Memory B cell (primary cell): ENCODE measurements at regions not wholly inside any gene's neighbourhood (a gene's known extent, or its start where the extent isn't known, plus 50 kb on each side); places are given as distances from the start of the nearest gene placed in this dataset.

Experiments
- ATAC-seq: fragments of 150-1000 bp; cut with Tn5 transposase; 2 replicates; pipeline ENCODE4 v1.10.0; 2021; ENCODE audit warnings: low read depth, mild to moderate bottlenecking, moderate library complexity
- DNase-seq, 2 donors: peaks; one replicate each; pipeline ENCODE4 v3.0.0; 2022; ENCODE audit warnings: low spot score in 2 of 2
- H3K27ac Mint-ChIP-seq: one replicate; pipeline ENCODE4 v1.8.0; 2022; ENCODE audit warnings: mild to moderate bottlenecking, moderate library complexity, mixed read lengths
- H3K27me3 Mint-ChIP-seq: one replicate; pipeline ENCODE4 v1.8.0; 2022; ENCODE audit warnings: mixed read lengths
- H3K36me3 Mint-ChIP-seq: one replicate; pipeline ENCODE4 v1.8.0; 2022; ENCODE audit warnings: mild to moderate bottlenecking, mixed read lengths
- H3K4me1 Mint-ChIP-seq: one replicate; pipeline ENCODE4 v1.8.0; 2022; ENCODE audit warnings: mixed read lengths
- H3K4me3 Mint-ChIP-seq: one replicate; pipeline ENCODE4 v1.8.0; 2022; ENCODE audit warnings: mild to moderate bottlenecking, moderate library complexity, mixed read lengths
- H3K9me3 Mint-ChIP-seq: one replicate; pipeline ENCODE4 v1.8.0; 2022; ENCODE audit warnings: mixed read lengths

DNA sequence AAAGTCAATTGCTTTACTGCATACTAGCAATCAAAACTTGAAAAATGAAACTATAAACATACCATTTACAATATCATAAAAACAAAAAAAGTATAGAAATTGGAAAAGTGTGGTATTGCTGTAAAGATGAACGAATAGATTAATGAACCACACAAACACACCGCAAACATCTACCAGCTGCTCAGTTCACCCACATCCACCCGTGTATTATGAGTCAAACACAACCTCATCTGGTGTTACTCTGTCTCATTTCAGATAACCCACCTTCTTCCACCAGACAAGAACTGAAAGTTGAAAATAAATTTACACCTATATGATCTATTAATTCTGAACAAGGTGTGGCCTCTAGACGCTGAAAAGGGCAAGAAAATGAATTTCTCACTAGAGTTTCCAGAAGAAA is 53.3 kb downstream of the BLID start:
- Mint-ChIP-seq H3K27ac (no peak overlapping the region), H3K4me1 (no peaks in the 10 kb centered on the region), H3K36me3 (peaks cover 6% of the 10 kb centered on the region), H3K4me3 (no peak overlapping the region), H3K27me3 (no peaks in the 10 kb centered on the region), H3K9me3 (peaks cover 8% of the 10 kb centered on the region)
- DNase-seq (no peak), ATAC-seq (no peak)

DNA sequence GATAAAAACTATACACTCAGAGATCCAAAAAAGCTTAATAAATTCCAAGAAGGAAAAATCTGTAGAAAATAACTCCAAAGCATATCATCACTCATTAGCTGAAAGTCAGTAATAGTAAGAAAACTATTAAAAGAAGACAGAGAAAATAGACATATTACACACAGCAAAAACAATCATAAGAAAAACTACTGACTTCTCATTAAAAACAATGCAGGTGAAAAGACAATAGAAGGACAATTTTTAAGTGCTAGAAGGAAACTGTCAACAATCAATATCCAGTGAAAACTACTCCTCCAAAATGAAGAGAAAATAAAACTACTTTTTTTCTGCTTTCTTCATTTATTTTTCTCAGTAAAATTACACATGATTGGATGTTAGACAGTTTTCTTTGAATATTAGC is 56.5 kb downstream of the BLID start:
- DNase-seq (no peak), ATAC-seq (no peak)
- Mint-ChIP-seq H3K27ac (no peak overlapping the region), H3K27me3 (no peaks in the 10 kb centered on the region), H3K9me3 (peaks cover 8% of the 10 kb centered on the region), H3K4me1 (no peaks in the 10 kb centered on the region), H3K4me3 (no peak overlapping the region), H3K36me3 (peaks cover 6% of the 10 kb centered on the region)

DNA sequence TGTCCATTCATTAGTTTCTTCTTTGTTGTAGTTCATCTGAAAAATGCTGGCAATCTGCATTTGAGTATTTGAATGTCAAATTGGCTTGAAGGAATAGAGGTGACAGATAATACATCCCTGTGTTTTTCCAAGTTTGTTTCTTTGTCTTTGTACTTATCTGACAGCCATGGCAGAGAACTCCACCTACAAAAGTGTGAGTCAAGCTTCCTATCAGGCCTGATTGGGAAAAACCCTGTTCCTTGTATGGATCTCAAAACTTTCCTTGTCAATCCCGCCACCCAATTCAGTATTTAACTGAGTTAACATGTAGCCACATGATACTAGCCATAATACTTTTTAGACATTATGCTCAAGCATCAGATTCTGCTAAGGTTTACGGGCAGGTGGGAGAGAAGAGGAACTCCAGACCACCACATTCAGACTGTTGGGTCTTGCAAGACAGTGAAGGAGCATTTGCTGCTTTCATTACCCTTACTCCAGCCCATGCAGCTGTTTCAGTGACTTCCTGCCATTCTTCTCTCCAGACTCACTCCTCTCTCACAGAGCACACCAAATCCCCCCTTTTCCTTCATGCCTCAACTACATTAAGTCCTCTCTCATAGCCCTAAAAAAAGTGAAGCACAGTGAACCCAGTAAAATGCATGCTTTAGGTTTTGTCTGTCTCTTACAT is 65.9 kb downstream of the BLID start:
- Mint-ChIP-seq H3K27ac (no peak overlapping the region), H3K4me3 (no peak overlapping the region), H3K36me3 (no peaks in the 10 kb centered on the region), H3K4me1 (no peaks in the 10 kb centered on the region), H3K9me3 (peaks cover 8% of the 10 kb centered on the region), H3K27me3 (peaks cover 4% of the 10 kb centered on the region)
- ATAC-seq (no peak), DNase-seq (no peak)

DNA sequence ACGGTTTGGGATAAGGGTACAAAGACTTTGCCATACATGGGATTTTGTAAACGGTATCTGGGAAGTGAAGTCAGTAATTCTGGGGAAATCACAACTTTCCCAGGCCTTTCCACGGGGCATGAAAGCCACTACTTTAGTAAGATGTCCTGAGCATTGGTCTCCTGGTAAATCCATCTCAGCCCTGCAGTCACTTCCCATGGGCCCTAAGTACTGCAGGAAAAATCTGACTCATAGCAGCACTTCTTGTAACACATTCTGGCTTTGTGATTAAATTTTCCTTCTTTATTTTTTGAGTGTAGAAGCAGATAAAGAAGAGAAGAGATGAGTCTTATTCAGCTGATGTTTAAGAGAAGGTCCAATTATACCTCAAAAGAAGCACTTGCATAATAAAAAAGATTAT is 67.6 kb downstream of the BLID start:
- ATAC-seq (no peak), DNase-seq (no peak)
- no peaks in the 10 kb centered on the region for H3K36me3 Mint-ChIP-seq
- H3K27me3 Mint-ChIP-seq, result peaks cover 4% of the 10 kb centered on the region
- H3K27ac Mint-ChIP-seq, result no peak overlapping the region
- H3K4me1 Mint-ChIP-seq, result no peaks in the 10 kb centered on the region
- no peak overlapping the region for H3K4me3 Mint-ChIP-seq
- H3K9me3 Mint-ChIP-seq, result peaks cover 8% of the 10 kb centered on the region

DNA sequence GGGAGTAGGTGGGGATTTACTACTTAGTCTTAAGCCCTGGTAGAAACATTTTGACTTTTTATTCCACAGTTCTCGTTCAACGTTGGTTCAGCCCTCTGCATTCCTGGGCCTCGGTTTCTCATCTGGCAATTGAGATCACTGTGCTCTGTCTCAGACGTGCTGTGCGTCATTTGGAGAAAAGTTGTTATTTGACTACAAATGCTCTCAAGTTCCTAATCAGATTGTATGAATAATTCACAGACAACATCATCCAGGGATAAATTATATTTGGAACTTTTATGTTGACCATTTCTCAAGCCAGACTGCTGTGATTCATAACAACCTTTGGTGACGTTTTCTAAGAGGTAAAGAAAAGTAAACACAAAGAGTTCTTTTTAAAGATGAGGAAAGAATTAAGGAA is 69.2 kb downstream of the BLID start:
- H3K27ac Mint-ChIP-seq, result no peak overlapping the region
- DNase-seq (no peak), ATAC-seq (no peak)
- H3K4me3 Mint-ChIP-seq, result no peak overlapping the region
- peaks cover 6% of the 10 kb centered on the region for H3K9me3 Mint-ChIP-seq
- H3K27me3 Mint-ChIP-seq, result peaks cover 4% of the 10 kb centered on the region
- H3K36me3 Mint-ChIP-seq, result no peaks in the 10 kb centered on the region
- no peaks in the 10 kb centered on the region for H3K4me1 Mint-ChIP-seq

DNA sequence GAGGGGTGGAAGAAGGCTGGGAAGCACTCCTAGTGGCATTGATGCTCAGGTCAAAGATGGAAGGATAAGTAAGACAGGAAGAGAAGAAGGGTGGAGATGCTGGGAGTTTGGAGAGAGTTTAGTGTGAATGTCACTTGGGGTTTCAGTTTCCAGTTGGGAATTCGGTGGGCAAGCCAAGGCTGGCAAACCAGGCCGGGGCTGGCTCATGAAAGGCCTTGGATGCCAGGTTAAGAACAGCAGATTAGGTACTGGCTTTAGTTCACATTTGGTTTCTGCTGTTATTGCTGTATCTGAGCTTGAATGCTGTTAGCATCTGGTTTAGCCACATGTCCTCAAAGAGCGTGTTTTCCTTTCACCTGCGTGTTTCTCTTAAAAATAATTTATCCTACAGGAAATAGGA is 69.6 kb downstream of the BLID start:
- Mint-ChIP-seq H3K9me3 (peaks cover 5% of the 10 kb centered on the region), H3K36me3 (no peaks in the 10 kb centered on the region), H3K27ac (no peak overlapping the region), H3K4me1 (no peaks in the 10 kb centered on the region), H3K27me3 (peaks cover 4% of the 10 kb centered on the region), H3K4me3 (no peak overlapping the region)
- no peak for DNase-seq
- ATAC-seq, result no peak

DNA sequence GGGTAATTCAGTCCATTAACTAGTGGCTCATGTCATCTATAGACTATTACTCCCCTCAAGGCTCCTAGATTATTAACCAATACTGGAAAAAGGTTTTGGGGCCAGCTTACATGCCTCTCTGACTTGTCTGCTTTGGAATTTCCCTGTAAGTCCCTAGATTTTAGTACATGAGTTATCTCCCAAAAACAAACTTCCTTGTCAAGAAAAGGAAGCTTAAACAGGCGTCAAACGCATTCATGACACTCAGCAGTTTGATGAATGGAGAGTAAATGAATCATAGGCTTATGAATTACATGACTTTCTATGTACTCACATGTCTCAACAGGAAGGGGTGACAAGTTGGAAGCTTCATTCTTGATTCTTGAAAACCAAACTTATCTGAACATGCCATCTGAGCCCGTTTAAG is 70.8 kb downstream of the BLID start:
- peaks cover 4% of the 10 kb centered on the region for H3K27me3 Mint-ChIP-seq
- H3K9me3 Mint-ChIP-seq, result peaks cover 1% of the 10 kb centered on the region
- no peaks in the 10 kb centered on the region for H3K4me1 Mint-ChIP-seq
- no peaks in the 10 kb centered on the region for H3K36me3 Mint-ChIP-seq
- no peak overlapping the region for H3K4me3 Mint-ChIP-seq
- ATAC-seq (no peak), DNase-seq (no peak)
- no peak overlapping the region for H3K27ac Mint-ChIP-seq

DNA sequence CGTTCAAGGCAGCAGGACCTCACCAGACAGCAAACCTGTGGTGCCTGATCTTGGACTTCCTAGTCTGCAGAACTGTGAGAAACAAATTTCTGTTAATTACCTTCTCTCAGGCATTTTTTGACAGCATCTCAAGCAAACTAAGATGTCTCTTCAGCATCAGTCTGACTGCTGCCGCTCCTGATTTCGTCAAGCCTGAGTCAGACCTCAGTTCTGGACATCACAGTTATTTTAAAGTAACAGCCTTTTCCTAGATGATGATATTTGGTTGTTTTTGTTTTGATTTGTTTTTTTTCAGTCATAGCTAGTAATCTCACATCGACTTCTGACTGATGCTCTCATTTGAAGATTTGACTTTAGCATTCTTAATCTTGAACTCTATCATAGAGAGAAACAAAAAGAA is 71.9 kb downstream of the BLID start:
- Mint-ChIP-seq H3K27me3 (peaks cover 2% of the 10 kb centered on the region), H3K4me3 (no peak overlapping the region), H3K4me1 (no peaks in the 10 kb centered on the region), H3K36me3 (no peaks in the 10 kb centered on the region), H3K27ac (no peak overlapping the region), H3K9me3 (peaks cover 1% of the 10 kb centered on the region)
- DNase-seq (no peak), ATAC-seq (no peak)

DNA sequence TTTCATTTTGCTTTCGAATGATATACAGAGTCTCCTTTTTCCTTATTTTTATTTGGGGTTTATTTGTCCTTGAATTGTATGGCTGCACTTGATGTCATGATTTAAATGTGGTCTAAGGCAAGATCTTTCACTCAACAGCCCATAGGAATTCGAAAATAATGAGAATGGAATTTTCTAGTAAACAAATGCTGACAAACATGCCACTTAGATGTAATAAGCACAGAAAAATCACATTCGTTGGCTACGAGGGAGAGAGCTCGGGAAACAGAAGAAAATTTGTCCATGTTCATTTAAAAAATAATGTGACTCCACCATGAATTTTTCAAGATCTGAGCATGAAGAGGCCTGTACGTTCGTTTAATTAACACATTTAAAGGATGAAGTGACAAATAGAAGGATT is 73.0 kb downstream of the BLID start:
- Mint-ChIP-seq H3K9me3 (peaks cover 3% of the 10 kb centered on the region), H3K27me3 (peaks cover 2% of the 10 kb centered on the region), H3K27ac (no peak overlapping the region), H3K36me3 (no peaks in the 10 kb centered on the region), H3K4me1 (no peaks in the 10 kb centered on the region), H3K4me3 (no peak overlapping the region)
- ATAC-seq (no peak), DNase-seq (no peak)

DNA sequence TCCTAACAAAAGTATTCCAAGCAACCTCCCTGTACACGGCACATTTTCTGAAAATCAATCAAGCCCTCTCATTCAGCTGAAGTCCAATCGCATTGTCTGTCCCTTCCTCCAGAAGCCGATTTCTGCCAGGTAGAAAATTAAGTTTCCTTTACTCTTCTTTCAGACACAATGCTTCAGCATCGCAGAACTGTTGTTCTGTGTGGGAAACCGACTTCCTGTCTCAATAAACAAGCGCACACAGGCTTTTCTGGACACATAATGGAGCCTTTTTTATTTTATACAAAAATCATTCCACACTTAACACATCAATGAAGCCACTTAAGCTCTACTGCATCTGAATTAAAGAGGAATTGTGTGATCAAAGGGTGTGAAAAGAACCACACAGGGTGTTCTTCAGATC is 75.6 kb downstream of the BLID start:
- no peak overlapping the region for H3K4me3 Mint-ChIP-seq
- H3K36me3 Mint-ChIP-seq, result no peaks in the 10 kb centered on the region
- no peak overlapping the region for H3K27ac Mint-ChIP-seq
- ATAC-seq, result no peak
- H3K9me3 Mint-ChIP-seq, result peaks cover 2% of the 10 kb centered on the region
- H3K4me1 Mint-ChIP-seq, result no peaks in the 10 kb centered on the region
- DNase-seq, result no peak
- H3K27me3 Mint-ChIP-seq, result no peaks in the 10 kb centered on the region

DNA sequence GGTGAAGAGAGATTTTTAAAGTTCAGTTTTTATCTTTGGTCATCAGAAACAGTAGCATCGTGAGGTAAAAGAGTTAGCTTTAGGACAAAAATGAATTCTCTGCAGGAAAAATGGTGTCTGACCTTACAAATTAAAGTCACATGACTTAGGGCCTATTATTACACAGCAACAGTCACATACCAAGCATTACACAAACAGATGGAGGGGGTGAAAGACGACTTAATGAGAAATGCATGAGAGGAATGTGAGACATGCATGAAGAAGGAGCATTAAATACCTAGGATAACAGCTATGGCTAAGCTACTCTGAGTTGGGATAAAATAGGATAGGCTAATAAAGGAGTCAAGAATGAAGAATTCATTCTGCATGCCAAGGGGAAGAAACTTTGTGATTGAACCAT is 77.5 kb downstream of the BLID start:
- no peaks in the 10 kb centered on the region for H3K27me3 Mint-ChIP-seq
- no peak overlapping the region for H3K27ac Mint-ChIP-seq
- no peaks in the 10 kb centered on the region for H3K4me1 Mint-ChIP-seq
- no peak for DNase-seq
- peaks cover 2% of the 10 kb centered on the region for H3K9me3 Mint-ChIP-seq
- no peaks in the 10 kb centered on the region for H3K36me3 Mint-ChIP-seq
- H3K4me3 Mint-ChIP-seq, result no peak overlapping the region
- ATAC-seq, result no peak

DNA sequence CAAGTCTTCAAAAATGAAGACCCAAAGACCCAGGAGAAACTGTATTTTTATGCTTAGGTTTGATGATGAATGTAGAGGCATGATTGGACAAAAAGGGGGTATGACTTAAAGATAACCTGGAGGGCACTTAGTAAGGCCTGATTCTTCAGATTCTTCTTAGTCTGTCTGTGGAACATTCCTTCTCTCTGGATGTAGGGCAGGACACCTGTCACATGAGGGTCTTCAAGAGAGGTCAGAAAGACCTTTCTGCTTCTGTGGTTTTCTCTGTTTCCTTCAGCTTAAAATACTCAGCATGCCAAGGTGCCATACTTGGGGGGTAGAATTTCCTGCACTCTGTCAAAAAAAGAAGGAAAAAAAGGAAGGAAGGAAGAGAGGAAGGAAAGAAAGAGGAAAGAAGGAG is 78.1 kb downstream of the BLID start:
- Mint-ChIP-seq H3K36me3 (no peaks in the 10 kb centered on the region), H3K4me1 (no peaks in the 10 kb centered on the region), H3K27me3 (no peaks in the 10 kb centered on the region), H3K4me3 (no peak overlapping the region), H3K27ac (no peak overlapping the region), H3K9me3 (peaks cover 2% of the 10 kb centered on the region)
- ATAC-seq (no peak), DNase-seq (no peak)

DNA sequence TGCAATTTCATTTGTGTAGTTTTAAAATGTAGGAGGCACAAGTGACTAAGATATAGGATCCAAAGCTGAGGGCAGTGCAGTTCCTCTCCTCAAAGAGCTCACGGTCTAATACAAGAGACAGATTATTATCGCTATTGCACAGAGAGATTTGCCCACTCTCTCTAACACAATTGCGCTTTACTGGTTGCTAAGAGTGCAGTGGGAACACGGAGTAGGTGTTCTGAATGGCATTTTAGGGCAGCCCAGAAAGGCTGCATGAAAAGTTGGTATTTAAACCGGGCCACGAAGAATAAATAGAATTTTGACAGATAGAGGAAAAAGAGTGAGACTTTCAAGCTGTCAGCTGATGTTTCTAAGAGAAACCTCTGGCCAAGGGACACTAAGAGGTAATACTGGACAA is 79.5 kb downstream of the BLID start:
- Mint-ChIP-seq H3K27ac (no peak overlapping the region), H3K4me3 (no peak overlapping the region), H3K4me1 (no peaks in the 10 kb centered on the region), H3K27me3 (no peaks in the 10 kb centered on the region), H3K36me3 (no peaks in the 10 kb centered on the region), H3K9me3 (peaks cover 2% of the 10 kb centered on the region)
- ATAC-seq (no peak), DNase-seq (no peak)

DNA sequence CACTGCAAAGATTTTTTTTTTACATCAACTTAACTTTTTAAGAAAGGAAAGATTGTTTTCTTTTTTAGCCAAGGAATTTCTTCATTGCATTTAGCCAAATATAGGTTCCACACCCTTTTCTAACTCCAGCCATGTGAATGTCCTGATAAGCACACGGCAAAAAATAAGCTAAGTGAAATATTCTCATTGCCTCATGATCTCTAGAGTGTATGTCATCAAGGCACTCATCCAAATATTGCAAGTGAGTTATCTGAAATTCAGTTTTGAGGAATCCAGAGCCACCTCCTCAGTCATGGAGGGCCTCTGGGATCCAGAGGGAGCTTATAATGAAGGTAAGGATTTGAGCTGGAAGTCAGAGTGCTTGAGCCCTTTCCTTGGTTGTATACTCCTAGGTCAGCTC is 80.0 kb downstream of the BLID start:
- peaks cover 2% of the 10 kb centered on the region for H3K9me3 Mint-ChIP-seq
- H3K4me1 Mint-ChIP-seq, result no peaks in the 10 kb centered on the region
- H3K27me3 Mint-ChIP-seq, result peaks cover 1% of the 10 kb centered on the region
- no peak overlapping the region for H3K4me3 Mint-ChIP-seq
- no peak for DNase-seq
- no peak for ATAC-seq
- H3K36me3 Mint-ChIP-seq, result no peaks in the 10 kb centered on the region
- H3K27ac Mint-ChIP-seq, result no peak overlapping the region

DNA sequence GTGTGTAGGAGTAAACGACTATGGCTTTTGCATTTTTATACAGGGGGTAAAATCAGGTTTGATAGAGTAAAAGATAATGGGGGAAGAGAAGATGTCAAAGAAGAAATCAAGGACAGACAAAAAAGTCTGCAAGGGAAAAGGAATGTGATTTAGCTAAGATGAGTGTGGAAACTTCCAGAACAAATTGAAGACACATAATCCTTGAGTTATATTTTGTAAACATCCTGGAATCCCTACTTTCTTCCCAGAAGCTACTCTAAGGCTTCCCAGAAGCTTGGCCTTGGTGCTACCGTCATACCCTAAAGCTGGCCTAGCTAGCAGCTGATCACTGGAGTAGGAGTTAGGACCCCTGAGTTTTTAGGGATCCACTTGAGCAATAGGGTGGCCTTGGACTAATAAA is 82.4 kb downstream of the BLID start:
- ATAC-seq, result no peak
- H3K4me3 Mint-ChIP-seq, result no peak overlapping the region
- no peaks in the 10 kb centered on the region for H3K36me3 Mint-ChIP-seq
- H3K27ac Mint-ChIP-seq, result no peak overlapping the region
- DNase-seq, result no peak
- H3K4me1 Mint-ChIP-seq, result no peaks in the 10 kb centered on the region
- H3K27me3 Mint-ChIP-seq, result peaks cover 2% of the 10 kb centered on the region
- H3K9me3 Mint-ChIP-seq, result peaks cover 2% of the 10 kb centered on the region
